Hippocampal formation (tissue), 2 donors: ENCODE measurements at regions not wholly inside any gene's neighbourhood (a gene's known extent, or its start where the extent isn't known, plus 50 kb on each side); places are given as distances from the start of the nearest gene placed in this dataset.
"Not testable (repeated sequence)": the region's sequence is repeated elsewhere in the genome, so short reads cannot be mapped to it uniquely, and the experiment has no call there.

Experiments
- DNase-seq, 2 donors: peaks; one replicate each; lab custom pipeline; 2025; lab: John Stamatoyannopoulos, UW

DNA sequence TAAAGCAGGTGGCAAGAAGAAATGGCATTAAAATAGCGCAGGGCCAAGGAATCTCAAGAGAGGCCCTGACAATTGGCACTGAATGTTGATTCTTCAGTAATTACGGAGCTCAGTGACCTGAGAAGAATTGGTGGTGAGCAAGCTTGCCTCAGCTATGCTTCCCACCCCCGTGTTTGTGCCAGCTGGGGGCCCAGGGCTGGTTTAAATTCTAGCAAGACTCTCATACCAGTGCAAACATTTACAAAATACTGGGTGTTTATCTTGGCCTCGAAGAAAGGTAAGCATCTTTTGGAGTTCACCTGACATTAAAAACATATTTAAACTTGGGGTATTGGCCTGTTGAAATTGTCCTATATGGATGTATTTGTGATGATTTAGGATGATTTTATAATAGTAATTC, 296.7 kb upstream of the USP25 start:
- DNase-seq: no peak

GRCh38 chr21:15434163-15434905, 295.4 kb upstream of the USP25 start:
- DNase-seq: no peak

DNA sequence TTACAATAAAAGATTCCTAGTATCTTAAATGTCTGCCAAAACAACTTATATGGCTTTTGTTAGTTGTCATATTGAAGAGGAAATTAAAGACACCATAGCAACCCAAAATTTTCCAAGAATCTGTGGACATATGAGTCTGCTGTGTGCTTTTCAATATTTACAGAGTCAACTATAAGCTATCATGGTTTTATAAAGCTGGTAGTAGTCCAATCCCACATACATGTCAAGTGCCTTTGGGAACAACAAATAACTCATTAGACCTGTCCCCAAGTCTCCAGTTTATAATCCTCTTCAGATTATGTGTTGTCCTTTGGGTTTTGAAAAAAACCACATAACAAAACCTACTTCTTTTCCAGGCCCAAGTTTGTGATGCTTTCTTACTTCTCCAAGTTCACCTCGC, 293.8 kb upstream of the USP25 start:
- no peak for DNase-seq

- no peak for DNase-seq
Measured at GRCh38 chr21:15437883-15438282, 291.9 kb upstream of the USP25 start.

GRCh38 chr21:15439726-15440125, 290.1 kb upstream of the USP25 start:
- DNase-seq: no peak

DNA sequence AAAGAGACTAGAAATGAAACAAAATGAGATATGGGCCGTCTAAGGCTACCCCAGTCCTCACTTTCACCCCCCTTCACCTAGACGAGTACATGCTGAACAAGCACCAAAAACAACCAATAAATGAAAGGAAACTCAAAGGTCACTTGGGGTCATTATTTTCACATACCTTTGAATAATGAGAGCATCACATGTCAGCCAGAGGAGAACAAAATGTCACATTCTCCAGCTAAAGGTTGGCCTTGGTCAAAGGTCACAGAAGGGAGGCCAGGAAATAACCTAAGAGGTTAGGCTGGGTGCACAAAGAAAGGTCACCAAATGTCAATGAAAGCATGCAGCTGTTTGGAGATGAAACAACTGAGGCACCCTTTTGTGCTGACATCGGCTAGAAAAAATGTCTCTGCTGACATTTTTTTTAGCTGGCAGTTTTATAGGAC, 288.7 kb upstream of the USP25 start:
- no peak for DNase-seq

DNA sequence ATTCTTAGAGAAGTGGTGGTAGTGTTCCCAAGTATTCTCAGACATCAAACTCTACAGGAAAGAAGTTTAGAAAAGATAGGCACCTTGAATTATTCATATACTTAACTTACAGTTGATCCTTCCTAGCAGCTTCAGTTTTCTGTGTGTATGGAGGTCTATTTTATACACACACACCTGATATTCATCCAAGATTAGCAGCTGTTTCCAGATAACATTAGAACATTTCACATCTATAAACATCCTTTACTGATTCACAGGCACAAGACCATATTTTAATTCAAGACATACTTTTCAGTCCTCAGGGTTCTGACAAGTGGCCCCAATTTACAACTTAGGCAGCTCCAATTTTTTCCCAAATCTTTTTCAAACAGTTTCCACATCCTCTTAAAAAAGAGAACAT, 287.8 kb upstream of the USP25 start:
- no peak for DNase-seq

GRCh38 chr21:15442743-15443469, 286.9 kb upstream of the USP25 start:
- DNase-seq: no peak

GRCh38 chr21:15443740-15444117, 286.1 kb upstream of the USP25 start:
- no peak for DNase-seq

DNA sequence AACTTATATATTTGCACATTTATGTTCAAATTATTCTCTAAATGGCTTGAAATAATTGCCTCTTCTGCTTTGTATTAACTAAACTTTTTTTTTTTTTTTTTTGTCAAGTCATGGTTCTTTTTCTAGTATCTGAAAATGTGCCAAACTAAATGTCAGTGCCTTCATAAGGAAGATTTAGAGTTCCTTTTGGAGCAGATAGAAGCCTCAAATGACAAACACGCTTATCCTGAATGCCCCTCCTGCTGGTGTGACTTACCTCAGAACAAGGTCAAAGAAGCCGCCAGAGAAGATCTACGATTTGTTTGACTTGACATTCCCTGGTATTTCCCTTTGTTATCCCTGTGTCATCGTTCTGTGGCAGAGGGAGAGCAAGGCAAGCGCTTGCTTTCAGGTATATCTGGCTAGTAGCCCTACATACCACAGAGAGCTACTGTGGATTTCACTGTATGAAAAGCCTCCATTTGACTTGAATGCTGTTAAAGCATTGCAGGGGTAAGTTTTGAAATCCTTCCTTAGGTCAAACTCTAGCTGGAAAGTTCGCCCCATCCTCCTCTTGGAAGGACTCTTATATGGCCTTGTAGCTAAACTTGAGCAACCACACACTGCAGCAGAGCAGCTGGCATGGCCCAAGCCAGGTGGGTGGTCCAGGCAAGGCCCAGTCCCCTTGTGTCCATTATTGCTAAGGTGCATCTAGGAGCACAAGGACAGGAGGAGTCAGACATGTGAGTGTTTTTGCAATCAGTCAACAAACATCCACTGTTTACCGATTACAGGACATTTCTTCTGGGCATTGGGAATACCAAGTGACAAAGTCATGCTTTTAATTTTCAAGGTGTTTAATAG, 285.4 kb upstream of the USP25 start:
- DNase-seq: no peak

GRCh38 chr21:15445327-15445726, 284.5 kb upstream of the USP25 start:
- no peak for DNase-seq

DNA sequence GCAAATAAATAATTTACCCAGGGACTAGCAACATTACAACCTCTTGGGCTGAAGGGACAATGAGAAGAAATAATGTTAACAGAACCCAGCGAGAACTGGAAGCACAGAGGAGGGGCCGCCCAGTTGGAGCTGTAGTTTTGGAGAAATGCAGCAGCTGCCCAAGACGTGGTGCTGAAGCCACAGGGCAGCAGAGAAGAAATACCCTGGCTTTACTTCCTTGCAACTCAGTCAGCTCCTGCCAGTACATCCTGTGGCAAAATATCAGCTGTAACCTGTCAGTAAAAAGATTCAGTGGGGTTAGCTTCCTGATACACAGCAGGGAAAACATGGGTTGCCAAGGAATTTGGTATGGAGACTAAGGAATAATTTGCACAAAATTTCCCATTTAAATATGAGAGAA, 283.6 kb upstream of the USP25 start:
- DNase-seq: no peak

DNA sequence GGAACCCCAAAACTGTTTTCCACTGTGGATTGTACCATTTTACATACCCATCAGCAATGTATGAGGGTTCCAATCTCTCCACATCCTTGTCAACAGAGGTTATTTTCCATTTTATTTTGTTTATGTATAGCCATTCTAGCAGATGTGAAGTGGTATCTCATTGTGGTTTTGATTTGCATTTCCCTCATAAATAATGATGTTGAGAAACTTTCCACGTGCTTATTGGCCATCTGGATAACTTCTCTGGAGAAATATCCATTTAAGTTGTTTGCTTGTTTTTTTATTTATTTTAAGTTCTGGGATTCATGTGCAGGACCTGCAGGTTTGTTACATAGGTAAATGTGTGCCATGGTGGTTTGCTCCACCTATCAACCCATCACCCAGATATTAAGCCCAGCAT, 280.2 kb upstream of the USP25 start:
- DNase-seq: no peak

DNA sequence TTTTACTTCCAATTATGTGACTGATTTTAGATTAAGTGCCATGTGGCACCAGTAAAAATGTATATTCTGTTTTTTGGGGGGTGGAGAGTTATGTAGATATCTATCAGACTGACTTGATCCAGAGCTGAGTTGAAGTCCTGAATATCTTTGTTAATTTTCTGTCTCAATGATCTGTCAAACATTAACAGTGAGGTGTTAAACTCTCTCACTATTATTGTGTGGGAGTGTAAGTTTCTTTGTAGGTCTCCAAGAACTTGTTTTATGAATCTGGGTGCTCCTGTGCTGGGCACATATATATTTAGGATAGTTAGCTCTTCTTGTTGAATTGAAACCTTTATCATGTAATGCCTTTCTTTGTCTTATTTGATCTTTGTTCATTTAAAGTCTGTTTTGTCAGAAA, 276.5 kb upstream of the USP25 start:
- no peak for DNase-seq

GRCh38 chr21:15453785-15454184, 276.0 kb upstream of the USP25 start:
- not testable (repeated sequence) for DNase-seq

DNA sequence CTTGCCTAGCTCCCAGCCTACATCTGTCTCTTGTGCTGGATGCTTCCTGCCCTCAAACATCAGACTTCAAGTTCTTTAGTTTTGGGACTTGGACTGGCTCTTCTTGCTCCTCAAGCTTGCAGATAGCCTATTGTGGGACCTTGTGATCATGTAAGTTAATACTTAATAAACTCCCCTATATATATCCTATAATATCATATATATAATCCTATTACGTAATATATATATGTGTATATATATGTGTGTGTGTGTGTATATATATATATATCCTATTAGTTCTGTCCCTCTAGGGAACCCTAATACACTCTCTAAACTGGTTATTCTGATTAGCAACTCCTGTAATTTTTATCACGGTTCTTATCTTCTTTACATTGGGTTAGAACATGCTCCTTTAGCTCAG, 274.9 kb upstream of the USP25 start:
- not testable (repeated sequence) for DNase-seq

GRCh38 chr21:15455819-15456462, 273.8 kb upstream of the USP25 start:
- DNase-seq: no peak

DNA sequence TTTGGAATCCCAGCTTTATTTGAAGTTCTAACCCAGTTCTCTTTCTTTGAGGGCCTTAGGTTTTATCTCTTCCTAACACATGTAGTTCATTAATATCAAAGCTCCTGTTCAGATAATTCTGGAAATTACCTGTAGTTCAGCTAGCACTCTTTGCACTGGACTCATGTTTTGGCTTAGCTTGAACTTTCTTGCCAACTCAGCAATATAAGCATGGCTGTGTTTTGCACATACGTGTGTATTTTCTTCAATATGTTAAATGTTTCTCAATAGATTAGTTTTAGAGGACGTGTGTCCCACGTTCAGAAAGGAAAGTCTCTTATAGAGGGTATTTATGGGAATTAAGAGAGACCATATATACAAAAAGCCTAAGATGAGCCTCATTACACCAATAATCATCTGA, 271.8 kb upstream of the USP25 start:
- DNase-seq: no peak

- no peak for DNase-seq
Measured at GRCh38 chr21:15462092-15462491, 267.7 kb upstream of the USP25 start.

GRCh38 chr21:15466329-15466728, 263.5 kb upstream of the USP25 start:
- DNase-seq: no peak

DNA sequence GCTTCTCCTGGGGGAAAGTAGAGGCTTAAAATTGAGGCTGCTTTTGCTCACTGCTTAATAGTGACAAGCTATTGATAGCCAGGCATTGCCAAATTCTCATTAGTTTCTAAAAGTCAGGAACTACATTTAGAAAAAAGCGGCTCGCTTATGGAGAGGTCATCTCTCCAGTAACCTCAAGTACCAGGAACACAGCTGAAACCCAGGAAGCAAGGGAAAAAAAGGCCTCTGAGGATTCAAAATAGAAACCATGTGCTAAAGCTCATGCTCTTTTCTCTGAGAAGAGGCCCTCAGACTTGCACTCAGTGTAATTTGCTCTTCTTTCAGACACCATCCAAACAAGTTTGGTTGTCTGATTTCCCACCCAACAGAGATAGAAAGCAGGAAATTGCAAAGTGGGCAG, 261.4 kb upstream of the USP25 start:
- DNase-seq: no peak
